ENCODE measurements at regions not wholly inside any gene's neighbourhood (a gene's known extent, or its start where the extent isn't known, plus 50 kb on each side); places are given as distances from the start of the nearest gene placed in this dataset.

DNA sequence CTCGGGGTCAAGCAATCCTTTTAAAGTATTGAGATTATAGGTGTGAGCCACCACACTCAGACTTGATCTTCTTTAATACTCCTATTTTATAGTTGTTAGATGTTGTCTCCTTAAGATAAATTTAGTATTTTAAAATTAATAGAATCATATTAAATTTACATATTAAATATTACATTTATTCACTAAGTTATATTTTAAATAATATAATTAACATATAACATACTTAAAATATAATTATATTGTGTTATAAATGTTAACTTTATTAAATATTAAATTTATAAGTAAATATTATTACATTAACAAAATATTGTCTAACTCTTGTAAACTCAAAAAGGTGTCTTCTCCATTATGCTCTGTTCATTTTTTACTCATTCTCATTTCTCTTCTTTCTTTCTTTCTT is 675.9 kb upstream of the ADGRL4 start:
- Histone ChIP-seq H3K36me3 (replicated peaks in 1 of 2; ENCODE audit: control insufficient read depth in 1 of 2, insufficient read depth in 2 of 2, low read length in 2 of 2) (no peaks in the 10 kb centered on the region), H3K9me3 (ENCODE audit: low read length) (peaks cover 69% of the 10 kb centered on the region), H3K4me2 (ENCODE audit: low read depth, low read length) (no peak overlapping the region), H3K27ac (ENCODE audit: extremely low read length, insufficient read depth, low read length) (no peak overlapping the region), H3K27me3 (ENCODE audit: control insufficient read depth in 1 of 2, insufficient read depth in 2 of 2, low read length in 2 of 2) (no peaks in the 10 kb centered on the region), H3K4me3 (replicated peaks in 1 of 3; ENCODE audit: insufficient read depth in 1 of 3, low read depth in 2 of 3, low read length in 3 of 3) (no peak overlapping the region), H2AFZ (ENCODE audit: low read length) (no peak overlapping the region), H4K20me1 (ENCODE audit: insufficient read depth, low read length) (no peaks in the 10 kb centered on the region), H3K79me2 (ENCODE audit: insufficient read depth, low read length) (no peaks in the 10 kb centered on the region), H3K9ac (ENCODE audit: insufficient read depth, low read depth, low read length) (no peak overlapping the region), H3K4me1 (ENCODE audit: insufficient read depth, low read length) (no peaks in the 10 kb centered on the region)
- no peak for ATAC-seq
- no peak for TF ChIP-seq BRD4 (CRISPR knock-in tag; IDR thresholded peaks at IDR 0.05)
- no peak for TF ChIP-seq CBX1 (IDR thresholded peaks at IDR 0.05; ENCODE audit: low read depth)
- TF ChIP-seq TRAFD1 (CRISPR knock-in tag; IDR thresholded peaks at IDR 0.05; ENCODE audit: borderline replicate concordance), result no peak
- no peak for TF ChIP-seq DNMT1 (CRISPR knock-in tag; IDR thresholded peaks at IDR 0.05)
- no peak for TF ChIP-seq ZNF256 (CRISPR knock-in tag; conservative IDR thresholded peaks at IDR 0.05)
- TF ChIP-seq ZNF747 (CRISPR knock-in tag; IDR thresholded peaks at IDR 0.05; ENCODE audit: borderline replicate concordance), result no peak
- no peak for TF ChIP-seq ZKSCAN1 (IDR thresholded peaks at IDR 0.05; ENCODE audit: low read length)
- TF ChIP-seq ARHGAP35 (CRISPR knock-in tag; IDR thresholded peaks at IDR 0.05; ENCODE audit: borderline replicate concordance), result no peak
- no peak for TF ChIP-seq RXRA (CRISPR knock-in tag; IDR thresholded peaks at IDR 0.05)
- TF ChIP-seq SRSF9 (IDR thresholded peaks at IDR 0.05; ENCODE audit: borderline replicate concordance, insufficient read depth, low read depth, low read length, poor library complexity, severe bottlenecking), result no peak
- TF ChIP-seq, protein P1, sequence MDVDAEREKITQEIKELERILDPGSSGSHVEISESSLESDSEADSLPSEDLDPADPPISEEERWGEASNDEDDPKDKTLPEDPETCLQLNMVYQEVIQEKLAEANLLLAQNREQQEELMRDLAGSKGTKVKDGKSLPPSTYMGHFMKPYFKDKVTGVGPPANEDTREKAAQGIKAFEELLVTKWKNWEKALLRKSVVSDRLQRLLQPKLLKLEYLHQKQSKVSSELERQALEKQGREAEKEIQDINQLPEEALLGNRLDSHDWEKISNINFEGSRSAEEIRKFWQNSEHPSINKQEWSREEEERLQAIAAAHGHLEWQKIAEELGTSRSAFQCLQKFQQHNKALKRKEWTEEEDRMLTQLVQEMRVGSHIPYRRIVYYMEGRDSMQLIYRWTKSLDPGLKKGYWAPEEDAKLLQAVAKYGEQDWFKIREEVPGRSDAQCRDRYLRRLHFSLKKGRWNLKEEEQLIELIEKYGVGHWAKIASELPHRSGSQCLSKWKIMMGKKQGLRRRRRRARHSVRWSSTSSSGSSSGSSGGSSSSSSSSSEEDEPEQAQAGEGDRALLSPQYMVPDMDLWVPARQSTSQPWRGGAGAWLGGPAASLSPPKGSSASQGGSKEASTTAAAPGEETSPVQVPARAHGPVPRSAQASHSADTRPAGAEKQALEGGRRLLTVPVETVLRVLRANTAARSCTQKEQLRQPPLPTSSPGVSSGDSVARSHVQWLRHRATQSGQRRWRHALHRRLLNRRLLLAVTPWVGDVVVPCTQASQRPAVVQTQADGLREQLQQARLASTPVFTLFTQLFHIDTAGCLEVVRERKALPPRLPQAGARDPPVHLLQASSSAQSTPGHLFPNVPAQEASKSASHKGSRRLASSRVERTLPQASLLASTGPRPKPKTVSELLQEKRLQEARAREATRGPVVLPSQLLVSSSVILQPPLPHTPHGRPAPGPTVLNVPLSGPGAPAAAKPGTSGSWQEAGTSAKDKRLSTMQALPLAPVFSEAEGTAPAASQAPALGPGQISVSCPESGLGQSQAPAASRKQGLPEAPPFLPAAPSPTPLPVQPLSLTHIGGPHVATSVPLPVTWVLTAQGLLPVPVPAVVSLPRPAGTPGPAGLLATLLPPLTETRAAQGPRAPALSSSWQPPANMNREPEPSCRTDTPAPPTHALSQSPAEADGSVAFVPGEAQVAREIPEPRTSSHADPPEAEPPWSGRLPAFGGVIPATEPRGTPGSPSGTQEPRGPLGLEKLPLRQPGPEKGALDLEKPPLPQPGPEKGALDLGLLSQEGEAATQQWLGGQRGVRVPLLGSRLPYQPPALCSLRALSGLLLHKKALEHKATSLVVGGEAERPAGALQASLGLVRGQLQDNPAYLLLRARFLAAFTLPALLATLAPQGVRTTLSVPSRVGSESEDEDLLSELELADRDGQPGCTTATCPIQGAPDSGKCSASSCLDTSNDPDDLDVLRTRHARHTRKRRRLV (CRISPR knock-in tag; IDR thresholded peaks at IDR 0.05), result no peak
- TF ChIP-seq GTF2F1 (IDR thresholded peaks at IDR 0.05; ENCODE audit: low read length), result no peak
- no peak for TF ChIP-seq NFATC3 (CRISPR knock-in tag; IDR thresholded peaks at IDR 0.05)
- TF ChIP-seq, protein P2, sequence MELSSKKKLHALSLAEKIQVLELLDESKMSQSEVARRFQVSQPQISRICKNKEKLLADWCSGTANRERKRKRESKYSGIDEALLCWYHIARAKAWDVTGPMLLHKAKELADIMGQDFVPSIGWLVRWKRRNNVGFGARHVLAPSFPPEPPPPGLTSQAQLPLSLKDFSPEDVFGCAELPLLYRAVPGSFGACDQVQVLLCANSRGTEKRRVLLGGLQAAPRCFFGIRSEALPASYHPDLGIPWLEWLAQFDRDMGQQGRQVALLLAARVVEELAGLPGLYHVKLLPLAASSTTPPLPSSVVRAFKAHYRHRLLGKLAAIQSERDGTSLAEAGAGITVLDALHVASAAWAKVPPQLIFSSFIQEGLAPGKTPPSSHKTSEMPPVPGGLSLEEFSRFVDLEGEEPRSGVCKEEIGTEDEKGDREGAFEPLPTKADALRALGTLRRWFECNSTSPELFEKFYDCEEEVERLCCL (CRISPR knock-in tag; IDR thresholded peaks at IDR 0.05; ENCODE audit: borderline replicate concordance), result no peak
- TF ChIP-seq, protein P3, sequence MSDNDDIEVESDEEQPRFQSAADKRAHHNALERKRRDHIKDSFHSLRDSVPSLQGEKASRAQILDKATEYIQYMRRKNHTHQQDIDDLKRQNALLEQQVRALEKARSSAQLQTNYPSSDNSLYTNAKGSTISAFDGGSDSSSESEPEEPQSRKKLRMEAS (IDR thresholded peaks at IDR 0.05), result no peak
- no peak for TF ChIP-seq ZNF264 (CRISPR knock-in tag; IDR thresholded peaks at IDR 0.05)
- no TSS peak for BruUV-seq (replicated peaks)
- WGBS (ENCODE audit: low lambda C conversion rate), result 0% methylated on average over 1 of the region's 1 CpG
- intact Hi-C loops (cut with micrococcal nuclease; ENCODE audit: unreplicated experiment) (no loop called here), in situ Hi-C loops (cut with HindIII; ENCODE audit: extremely low pct_ligation_motif_present, low pct_unique_long_range_greater_than_20kb) (no loop called here)
- ChIA-PET CTCF (ENCODE audit: low intra/inter-chr PET ratio, low total read pairs) (no interaction called here), POLR2A (no interaction called here)
- FAIRE-seq, result no peak
- no peak for DNase-seq (ENCODE audit: low spot score)

Data from HepG2 (cell line).